PC-9 (cell line): ENCODE measurements at regions not wholly inside any gene's neighbourhood (a gene's known extent, or its start where the extent isn't known, plus 50 kb on each side); places are given as distances from the start of the nearest gene placed in this dataset.

ENCODE experiments used
- BruUV-seq: library from RNA; stranded (reverse); fragments of 400-500 nt; replicated peaks from 2 replicates; lab custom pipeline; 2021; lab: Mats Ljungman, UMichigan
- CTCF ChIA-PET: fragments of 300-600 bp; sonication (Branson Sonifier 250); formaldehyde crosslinking; loops from one replicate; lab custom pipeline; 2022; ENCODE audit warnings: antibody characterized with exemption; lab: Charles Lee
- POLR2A ChIA-PET: fragments of 300-600 bp; sonication (Branson Sonifier 250); formaldehyde crosslinking; loops from one replicate; lab custom pipeline; 2022; ENCODE audit warnings: antibody characterized with exemption; ENCODE audit not compliant: unreplicated experiment; lab: Charles Lee
- DNase-seq, 2 experiments: peaks; one replicate each; pipeline versions ENCODE4 v3.0.0 to v3.0.0-alpha.2; 2015 to 2022; ENCODE audit warnings: mixed read lengths in 1 of 2
- H2AFZ ChIP-seq: fragments of 200-600 bp; sonication (generic); 2 replicates; pipeline ENCODE4 v1.8.1; 2017; ENCODE audit warnings: antibody characterized with exemption
- H3F3A ChIP-seq: fragments of 200-600 bp; sonication (generic); 2 replicates; pipeline ENCODE4 v1.8.1; 2017; ENCODE audit warnings: antibody characterized with exemption, mild to moderate bottlenecking, low read depth; ENCODE audit not compliant: insufficient read depth
- H3K27ac ChIP-seq: fragments of 200-600 bp; sonication (generic); 2 replicates; pipeline ENCODE4 v1.6.1; 2016; ENCODE audit warnings: mixed run types
- H3K27me3 ChIP-seq: fragments of 200-600 bp; sonication (generic); 2 replicates; pipeline ENCODE4 v1.6.1; 2016; ENCODE audit warnings: low read depth, mixed run types; ENCODE audit not compliant: insufficient read depth
- H3K36me3 ChIP-seq: fragments of 200-600 bp; sonication (generic); 2 replicates; pipeline ENCODE4 v1.6.1; 2016; ENCODE audit warnings: low read depth, mixed run types
- H3K4me1 ChIP-seq: fragments of 200-600 bp; sonication (generic); replicated peaks from 2 replicates; pipeline ENCODE4 v1.6.1; 2016; ENCODE audit warnings: mixed run types; ENCODE audit not compliant: insufficient read depth
- H3K4me2 ChIP-seq: fragments of 200-600 bp; sonication (generic); 2 replicates; pipeline ENCODE4 v1.6.1; 2017; ENCODE audit warnings: mixed run types
- H3K4me3 ChIP-seq: fragments of 200-600 bp; sonication (generic); 2 replicates; pipeline ENCODE4 v1.6.1; 2016; ENCODE audit warnings: mixed run types
- H3K79me2 ChIP-seq: fragments of 200-600 bp; sonication (generic); 2 replicates; pipeline ENCODE4 v1.6.1; 2017; ENCODE audit warnings: low read depth, mixed run types
- H3K9me2 ChIP-seq: fragments of 200-600 bp; sonication (generic); 2 replicates; pipeline ENCODE4 v1.8.1; 2017; ENCODE audit warnings: mild to moderate bottlenecking; ENCODE audit not compliant: insufficient read depth
- H3K9me3 ChIP-seq: fragments of 200-600 bp; sonication (generic); 2 replicates; pipeline ENCODE4 v1.8.1; 2016; ENCODE audit warnings: low read depth; ENCODE audit not compliant: insufficient read depth
- H4K20me1 ChIP-seq: fragments of 200-600 bp; sonication (generic); 2 replicates; pipeline ENCODE4 v1.8.1; 2017; ENCODE audit not compliant: insufficient read depth
- CTCF ChIP-seq: fragments of 200-600 bp; sonication (generic); conservative IDR thresholded peaks from 2 replicates; pipeline ENCODE4 v1.6.1; 2017; ENCODE audit warnings: mixed run types, antibody characterized with exemption, mild to moderate bottlenecking, moderate library complexity
- EZH2 ChIP-seq: fragments of 200-600 bp; sonication (generic); IDR thresholded peaks from 2 replicates; pipeline ENCODE4 v1.8.0; 2017; ENCODE audit warnings: antibody characterized with exemption, low read depth
- intact Hi-C: fragments of 100-400 bp; cut with micrococcal nuclease; formaldehyde crosslinking; loops from one replicate; pipeline ENCODE4 v1.10.0; 2022; ENCODE audit not compliant: unreplicated experiment

- DNase-seq: no peak
- no peak overlapping the region for H3K4me2 ChIP-seq
- no peak overlapping the region for H3K4me3 ChIP-seq
- no peak overlapping the region for H3K27ac ChIP-seq
- intact Hi-C loops: no loop called here
- no peaks in the 10 kb centered on the region for H3K36me3 ChIP-seq
- H3K79me2 ChIP-seq: no peaks in the 10 kb centered on the region
- no peak overlapping the region for H2AFZ ChIP-seq
- H3K27me3 ChIP-seq: no peaks in the 10 kb centered on the region; the same call in 1 of the 2 replicates
- ChIA-PET POLR2A (no interaction called here), CTCF (no interaction called here)
- no peaks in the 10 kb centered on the region for H4K20me1 ChIP-seq
- BruUV-seq: no TSS peak
- TF ChIP-seq EZH2: no peak
- TF ChIP-seq CTCF: no peak
- no peaks in the 10 kb centered on the region for H3K4me1 ChIP-seq
- no peaks in the 10 kb centered on the region for H3K9me2 ChIP-seq
- no peaks in the 10 kb centered on the region for H3F3A ChIP-seq
- no peaks in the 10 kb centered on the region for H3K9me3 ChIP-seq
Observed at GRCh38 chr12:72094490-72094889, 155.8 kb downstream of the TPH2 start.

- Histone ChIP-seq H3K4me2 (no peak overlapping the region), H3K4me3 (no peak overlapping the region), H3F3A (no peaks in the 10 kb centered on the region), H3K9me3 (no peaks in the 10 kb centered on the region), H3K36me3 (no peaks in the 10 kb centered on the region), H4K20me1 (no peaks in the 10 kb centered on the region), H3K79me2 (no peaks in the 10 kb centered on the region), H2AFZ (no peak overlapping the region), H3K27ac (no peak overlapping the region), H3K9me2 (no peaks in the 10 kb centered on the region), H3K4me1 (no peaks in the 10 kb centered on the region), H3K27me3 (no peaks in the 10 kb centered on the region; the same call in 1 of the 2 replicates)
- CTCF ChIA-PET: no interaction called here
- DNase-seq: no peak
- intact Hi-C loops: no loop called here
- TF ChIP-seq EZH2: no peak
- TF ChIP-seq CTCF: no peak
- POLR2A ChIA-PET: no interaction called here
- no TSS peak for BruUV-seq
Observed at GRCh38 chr12:72095025-72095424, 156.4 kb downstream of the TPH2 start.

GRCh38 chr12:72098622-72099021, 160.0 kb downstream of the TPH2 start:
- no peak overlapping the region for H3K4me3 ChIP-seq
- H4K20me1 ChIP-seq: no peaks in the 10 kb centered on the region
- DNase-seq: no peak
- no peak overlapping the region for H3K4me2 ChIP-seq
- intact Hi-C loops: no loop called here
- no peak overlapping the region for H2AFZ ChIP-seq
- no peaks in the 10 kb centered on the region for H3F3A ChIP-seq
- CTCF ChIA-PET: no interaction called here
- no peaks in the 10 kb centered on the region for H3K79me2 ChIP-seq
- no peaks in the 10 kb centered on the region for H3K4me1 ChIP-seq
- no peaks in the 10 kb centered on the region for H3K36me3 ChIP-seq
- TF ChIP-seq CTCF (no peak), EZH2 (no peak)
- H3K9me2 ChIP-seq: no peaks in the 10 kb centered on the region
- no peaks in the 10 kb centered on the region for H3K9me3 ChIP-seq
- POLR2A ChIA-PET: no interaction called here
- no TSS peak for BruUV-seq
- H3K27ac ChIP-seq: no peak overlapping the region
- no peaks in the 10 kb centered on the region for H3K27me3 ChIP-seq
